DOHH2 (cell line): ENCODE measurements at regions not wholly inside any gene's neighbourhood (a gene's known extent, or its start where the extent isn't known, plus 50 kb on each side); places are given as distances from the start of the nearest gene placed in this dataset.

Experiments
- H3F3A ChIP-seq: fragments of 200-600 bp; sonication (generic), shearing (Covaris generic); 2 replicates; pipeline ENCODE4 v1.6.0; 2016; ENCODE audit warnings: antibody characterized with exemption, mild to moderate bottlenecking; ENCODE audit not compliant: control insufficient read depth, insufficient read depth
- H3K27ac ChIP-seq: fragments of 200-600 bp; sonication (generic); 2 replicates; pipeline ENCODE4 v1.5.1; 2014; ENCODE audit warnings: low read depth, mild to moderate bottlenecking, low read length, moderate library complexity
- H3K27me3 ChIP-seq: fragments of 200-600 bp; sonication (generic); 2 replicates; pipeline ENCODE4 v1.6.1; 2014; ENCODE audit warnings: mild to moderate bottlenecking, low read length, mixed read lengths; ENCODE audit not compliant: control insufficient read depth
- H3K36me3 ChIP-seq: fragments of 200-600 bp; sonication (generic); 2 replicates; pipeline ENCODE4 v1.6.1; 2014; ENCODE audit warnings: mild to moderate bottlenecking, low read length, moderate library complexity, mixed read lengths; ENCODE audit not compliant: control insufficient read depth
- H3K4me1 ChIP-seq: fragments of 200-600 bp; sonication (generic); 2 replicates; pipeline ENCODE4 v1.6.1; 2014; ENCODE audit warnings: mild to moderate bottlenecking, low read length, mixed read lengths; ENCODE audit not compliant: control insufficient read depth
- H3K4me2 ChIP-seq: fragments of 200-600 bp; sonication (generic); 2 replicates; pipeline ENCODE4 v1.6.0; 2014; ENCODE audit warnings: mild to moderate bottlenecking, low read length, moderate library complexity
- H3K4me3 ChIP-seq: fragments of 200-600 bp; sonication (generic); 2 replicates; pipeline ENCODE4 v1.5.1; 2014; ENCODE audit warnings: mild to moderate bottlenecking, low read length, mixed read lengths
- H3K79me2 ChIP-seq: fragments of 200-600 bp; sonication (generic); 2 replicates; pipeline ENCODE4 v1.6.1; 2014; ENCODE audit warnings: mild to moderate bottlenecking, low read length, mixed read lengths; ENCODE audit not compliant: control insufficient read depth
- H3K9me2 ChIP-seq: fragments of 200-600 bp; sonication (generic); replicated peaks from 2 replicates; pipeline ENCODE4 v1.6.1; 2014; ENCODE audit warnings: mild to moderate bottlenecking, low read length, mixed read lengths; ENCODE audit not compliant: control insufficient read depth
- H3K9me3 ChIP-seq: fragments of 200-600 bp; sonication (generic); 2 replicates; pipeline ENCODE4 v1.6.1; 2014; ENCODE audit warnings: antibody characterized with exemption, low read length, mixed read lengths; ENCODE audit not compliant: control insufficient read depth, insufficient read depth
- H4K20me1 ChIP-seq: fragments of 200-600 bp; sonication (generic); 2 replicates; pipeline ENCODE4 v1.6.0; 2014; ENCODE audit warnings: low read depth, mild to moderate bottlenecking, antibody characterized with exemption, low read length, moderate library complexity; ENCODE audit not compliant: control insufficient read depth, insufficient read depth
- CTCF ChIP-seq: fragments of 200-600 bp; sonication (generic); IDR thresholded peaks from one replicate; pipeline ENCODE4 v1.5.1; 2014; ENCODE audit warnings: antibody characterized with exemption, mild to moderate bottlenecking, low read depth, low read length; ENCODE audit not compliant: poor library complexity, severe bottlenecking
- EZH2phosphoT487 ChIP-seq: fragments of 200-600 bp; sonication (generic); IDR thresholded peaks from 2 replicates; pipeline ENCODE4 v1.6.1; 2017; ENCODE audit warnings: borderline replicate concordance, mild to moderate bottlenecking, antibody characterized with exemption, low read length, moderate library complexity, mixed read lengths

GRCh38 chr11:109018639-109019038 is 353.8 kb downstream of the DDX10 start:
- H3F3A ChIP-seq = no peaks in the 10 kb centered on the region
- no peaks in the 10 kb centered on the region for H3K9me2 ChIP-seq
- no peaks in the 10 kb centered on the region for H3K9me3 ChIP-seq
- H3K4me1 ChIP-seq = no peaks in the 10 kb centered on the region
- TF ChIP-seq EZH2phosphoT487 (no peak), CTCF (no peak)
- no peaks in the 10 kb centered on the region for H4K20me1 ChIP-seq
- H3K4me2 ChIP-seq = no peak overlapping the region
- no peaks in the 10 kb centered on the region for H3K36me3 ChIP-seq
- H3K27me3 ChIP-seq = no peaks in the 10 kb centered on the region
- no peak overlapping the region for H3K4me3 ChIP-seq
- H3K27ac ChIP-seq = no peak overlapping the region
- H3K79me2 ChIP-seq = no peaks in the 10 kb centered on the region

- H4K20me1 ChIP-seq = no peaks in the 10 kb centered on the region
- H3K4me2 ChIP-seq = no peak overlapping the region
- no peaks in the 10 kb centered on the region for H3K36me3 ChIP-seq
- TF ChIP-seq CTCF (no peak), EZH2phosphoT487 (no peak)
- no peaks in the 10 kb centered on the region for H3K27me3 ChIP-seq
- no peak overlapping the region for H3K4me3 ChIP-seq
- H3K9me3 ChIP-seq = no peaks in the 10 kb centered on the region
- no peaks in the 10 kb centered on the region for H3K9me2 ChIP-seq
- no peaks in the 10 kb centered on the region for H3K79me2 ChIP-seq
- H3K27ac ChIP-seq = no peak overlapping the region
- H3K4me1 ChIP-seq = no peaks in the 10 kb centered on the region
- H3F3A ChIP-seq = no peaks in the 10 kb centered on the region
Measured at GRCh38 chr11:109019342-109019936, 354.6 kb downstream of the DDX10 start.

- no peaks in the 10 kb centered on the region for H4K20me1 ChIP-seq
- no peaks in the 10 kb centered on the region for H3F3A ChIP-seq
- H3K4me3 ChIP-seq = no peak overlapping the region
- H3K9me3 ChIP-seq = no peaks in the 10 kb centered on the region
- H3K9me2 ChIP-seq = no peaks in the 10 kb centered on the region
- H3K36me3 ChIP-seq = no peaks in the 10 kb centered on the region
- H3K27ac ChIP-seq = no peak overlapping the region
- H3K4me1 ChIP-seq = no peaks in the 10 kb centered on the region
- no peaks in the 10 kb centered on the region for H3K79me2 ChIP-seq
- H3K27me3 ChIP-seq = no peaks in the 10 kb centered on the region
- TF ChIP-seq CTCF (no peak), EZH2phosphoT487 (no peak)
- H3K4me2 ChIP-seq = no peak overlapping the region
Measured at GRCh38 chr11:109023036-109023435, 358.2 kb downstream of the DDX10 start.
